IPS-15b (cell line): ENCODE measurements at regions not wholly inside any gene's neighbourhood (a gene's known extent, or its start where the extent isn't known, plus 50 kb on each side); places are given as distances from the start of the nearest gene placed in this dataset.

Experiments used
- H3K27me3 ChIP-seq: one replicate; pipeline ENCODE4 v1.6.1; 2013; ENCODE audit warnings: low read length; ENCODE audit not compliant: control insufficient read depth, insufficient read depth
- H3K36me3 ChIP-seq: one replicate; pipeline ENCODE4 v1.6.1; 2013; ENCODE audit warnings: low read length; ENCODE audit not compliant: control insufficient read depth, insufficient read depth
- H3K4me1 ChIP-seq: one replicate; pipeline ENCODE4 v1.6.1; 2013; ENCODE audit warnings: mild to moderate bottlenecking, low read length; ENCODE audit not compliant: control insufficient read depth, insufficient read depth
- H3K4me3 ChIP-seq: one replicate; pipeline ENCODE4 v1.5.1; 2013; ENCODE audit warnings: low read depth, low read length
- H3K9ac ChIP-seq: one replicate; pipeline ENCODE4 v1.6.1; 2013; ENCODE audit warnings: low read depth, mild to moderate bottlenecking, low read length
- H3K9me3 ChIP-seq: one replicate; pipeline ENCODE4 v1.6.1; 2013; ENCODE audit warnings: mild to moderate bottlenecking, low read length; ENCODE audit not compliant: control insufficient read depth, insufficient read depth

DNA sequence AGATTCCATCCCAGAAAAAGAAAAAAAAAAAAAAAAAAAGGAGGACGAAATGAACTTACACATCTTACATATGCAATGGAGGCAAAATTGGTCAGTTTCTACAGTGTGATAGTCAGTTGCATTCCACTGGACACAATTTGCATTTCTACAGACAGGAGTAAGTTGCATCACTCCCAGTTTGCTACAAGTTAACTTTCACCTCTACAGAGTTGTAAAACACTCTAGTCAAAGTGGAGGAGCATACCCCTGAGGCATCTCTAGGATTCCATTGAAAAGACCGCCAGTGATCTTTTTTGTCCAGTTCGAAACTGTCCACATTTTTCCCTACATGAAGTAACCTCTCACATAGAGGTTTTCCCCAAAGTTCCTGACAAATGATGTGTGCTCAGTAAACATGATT, 202.8 kb downstream of the VAPA start:
- H3K4me1 ChIP-seq: no peaks in the 10 kb centered on the region
- no peaks in the 10 kb centered on the region for H3K36me3 ChIP-seq
- no peaks in the 10 kb centered on the region for H3K27me3 ChIP-seq
- H3K9me3 ChIP-seq: no peaks in the 10 kb centered on the region
- H3K4me3 ChIP-seq: no peak overlapping the region
- no peak overlapping the region for H3K9ac ChIP-seq

DNA sequence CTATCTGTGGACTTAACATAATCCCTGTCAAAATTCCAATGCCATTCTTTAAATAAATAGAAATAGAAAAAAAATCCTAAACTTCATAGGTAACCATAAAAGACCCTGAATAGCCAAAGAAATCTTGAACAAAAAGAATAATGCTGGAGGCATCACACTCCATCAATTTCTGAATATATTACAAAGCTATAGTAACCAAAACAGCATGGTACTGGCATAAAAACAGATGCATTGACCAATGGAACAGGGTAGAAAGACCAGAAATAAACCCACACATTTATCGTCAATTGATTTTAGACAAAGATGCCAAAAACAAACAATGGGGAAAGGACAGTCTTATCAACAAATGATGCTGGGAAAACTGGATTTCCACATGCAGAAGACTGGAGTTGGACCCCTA, 205.7 kb downstream of the VAPA start:
- H3K4me1 ChIP-seq: no peaks in the 10 kb centered on the region
- H3K9ac ChIP-seq: no peak overlapping the region
- H3K4me3 ChIP-seq: no peak overlapping the region
- H3K27me3 ChIP-seq: no peaks in the 10 kb centered on the region
- H3K9me3 ChIP-seq: no peaks in the 10 kb centered on the region
- H3K36me3 ChIP-seq: no peaks in the 10 kb centered on the region

DNA sequence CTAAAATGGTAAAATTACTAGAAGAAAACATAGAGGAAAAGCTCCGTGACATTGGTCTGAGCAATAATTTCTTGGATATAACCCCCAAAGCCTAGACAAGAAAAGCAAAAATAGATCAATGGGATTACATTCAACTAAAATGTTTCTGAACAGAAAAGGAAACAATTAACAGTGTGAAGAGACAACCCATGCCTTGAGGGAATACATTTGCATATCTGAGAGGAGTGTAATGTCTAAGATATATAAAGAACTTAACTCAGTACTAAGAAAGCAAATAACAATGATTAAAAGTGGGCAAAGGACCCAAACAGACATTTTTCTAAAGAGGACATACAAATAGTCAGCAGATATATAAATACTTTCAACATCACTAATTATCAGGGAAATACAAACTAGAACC, 206.2 kb downstream of the VAPA start:
- Histone ChIP-seq H3K4me3 (no peak overlapping the region), H3K9me3 (no peaks in the 10 kb centered on the region), H3K4me1 (no peaks in the 10 kb centered on the region), H3K36me3 (no peaks in the 10 kb centered on the region), H3K9ac (no peak overlapping the region), H3K27me3 (no peaks in the 10 kb centered on the region)

DNA sequence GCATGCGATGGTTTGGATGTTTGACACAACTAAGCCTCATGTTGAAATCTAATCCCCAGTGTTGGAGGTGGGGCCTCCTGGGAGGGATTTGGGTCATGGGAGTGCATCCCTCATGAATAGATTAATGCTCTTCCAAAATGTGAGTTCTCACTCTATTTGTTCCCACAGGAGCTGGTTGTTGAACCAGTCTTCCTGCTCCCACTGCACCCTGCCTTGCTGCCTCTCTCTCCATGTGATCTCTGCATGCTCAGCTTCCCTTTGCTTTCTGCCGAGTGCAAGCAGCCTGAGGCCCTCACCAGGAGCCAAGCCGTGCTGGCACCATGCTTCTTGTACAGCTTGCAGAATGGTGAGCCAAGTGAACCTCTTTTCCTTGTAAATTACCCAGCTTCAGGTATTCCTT, 206.8 kb downstream of the VAPA start:
- Histone ChIP-seq H3K36me3 (no peaks in the 10 kb centered on the region), H3K4me1 (no peaks in the 10 kb centered on the region), H3K9me3 (no peaks in the 10 kb centered on the region), H3K27me3 (no peaks in the 10 kb centered on the region), H3K4me3 (no peak overlapping the region), H3K9ac (no peak overlapping the region)

DNA sequence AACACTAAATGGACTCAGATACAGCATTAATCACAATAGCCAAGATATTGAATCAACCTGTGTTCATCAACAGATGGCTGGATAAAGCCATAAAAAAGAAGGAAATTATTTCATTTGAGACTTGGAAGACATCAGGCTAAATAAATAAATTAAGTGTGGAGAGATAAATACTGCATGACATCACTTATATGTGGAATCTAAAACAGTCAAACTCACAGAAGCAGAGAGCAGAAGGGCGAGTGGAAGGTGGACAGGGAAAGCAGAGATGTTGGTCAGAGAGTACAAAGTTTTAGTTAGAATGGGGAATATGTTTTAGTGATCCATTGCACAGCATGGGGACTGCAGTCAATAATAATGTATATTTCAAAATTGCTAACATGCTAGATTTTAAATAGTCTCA, 207.2 kb downstream of the VAPA start:
- H3K27me3 ChIP-seq: no peaks in the 10 kb centered on the region
- H3K4me1 ChIP-seq: no peaks in the 10 kb centered on the region
- H3K4me3 ChIP-seq: no peak overlapping the region
- H3K9ac ChIP-seq: no peak overlapping the region
- H3K9me3 ChIP-seq: no peaks in the 10 kb centered on the region
- H3K36me3 ChIP-seq: no peaks in the 10 kb centered on the region

DNA sequence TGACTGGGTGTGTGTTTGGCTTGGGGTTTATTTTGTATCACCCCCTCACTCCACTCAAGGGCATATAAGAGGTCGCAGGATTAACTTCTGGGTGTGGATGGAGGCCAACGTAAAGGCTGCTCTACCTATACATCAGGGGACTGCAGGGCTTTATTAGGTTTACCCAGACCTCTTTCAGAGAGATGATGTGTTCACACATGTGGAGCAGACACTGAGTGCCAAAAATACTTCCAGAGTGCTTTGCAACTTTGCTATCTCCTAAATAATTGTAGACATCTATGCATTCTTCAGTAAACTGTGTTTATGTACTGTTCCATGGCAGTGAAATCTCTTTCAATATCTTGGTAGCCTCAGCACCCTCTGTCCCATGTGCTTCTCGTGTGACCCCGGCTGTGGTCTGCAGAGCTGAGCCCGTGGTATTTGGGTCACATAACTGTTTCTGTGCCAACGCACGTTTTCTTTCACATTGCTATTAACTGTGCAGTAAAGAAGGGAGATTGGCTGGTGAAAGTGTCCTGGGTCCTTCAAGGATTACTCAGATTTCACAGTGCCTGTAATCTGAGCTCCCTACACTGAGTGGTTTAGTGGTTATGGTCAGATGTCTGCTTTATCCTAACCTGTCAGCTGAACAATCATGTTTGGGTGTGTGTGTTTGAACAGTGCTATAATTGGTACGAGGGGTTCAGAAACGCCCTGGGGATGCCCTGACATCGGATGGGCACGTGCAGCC, 208.1 kb downstream of the VAPA start:
- no peaks in the 10 kb centered on the region for H3K27me3 ChIP-seq
- no peak overlapping the region for H3K9ac ChIP-seq
- H3K9me3 ChIP-seq: no peaks in the 10 kb centered on the region
- H3K4me3 ChIP-seq: no peak overlapping the region
- H3K4me1 ChIP-seq: no peaks in the 10 kb centered on the region
- H3K36me3 ChIP-seq: no peaks in the 10 kb centered on the region

DNA sequence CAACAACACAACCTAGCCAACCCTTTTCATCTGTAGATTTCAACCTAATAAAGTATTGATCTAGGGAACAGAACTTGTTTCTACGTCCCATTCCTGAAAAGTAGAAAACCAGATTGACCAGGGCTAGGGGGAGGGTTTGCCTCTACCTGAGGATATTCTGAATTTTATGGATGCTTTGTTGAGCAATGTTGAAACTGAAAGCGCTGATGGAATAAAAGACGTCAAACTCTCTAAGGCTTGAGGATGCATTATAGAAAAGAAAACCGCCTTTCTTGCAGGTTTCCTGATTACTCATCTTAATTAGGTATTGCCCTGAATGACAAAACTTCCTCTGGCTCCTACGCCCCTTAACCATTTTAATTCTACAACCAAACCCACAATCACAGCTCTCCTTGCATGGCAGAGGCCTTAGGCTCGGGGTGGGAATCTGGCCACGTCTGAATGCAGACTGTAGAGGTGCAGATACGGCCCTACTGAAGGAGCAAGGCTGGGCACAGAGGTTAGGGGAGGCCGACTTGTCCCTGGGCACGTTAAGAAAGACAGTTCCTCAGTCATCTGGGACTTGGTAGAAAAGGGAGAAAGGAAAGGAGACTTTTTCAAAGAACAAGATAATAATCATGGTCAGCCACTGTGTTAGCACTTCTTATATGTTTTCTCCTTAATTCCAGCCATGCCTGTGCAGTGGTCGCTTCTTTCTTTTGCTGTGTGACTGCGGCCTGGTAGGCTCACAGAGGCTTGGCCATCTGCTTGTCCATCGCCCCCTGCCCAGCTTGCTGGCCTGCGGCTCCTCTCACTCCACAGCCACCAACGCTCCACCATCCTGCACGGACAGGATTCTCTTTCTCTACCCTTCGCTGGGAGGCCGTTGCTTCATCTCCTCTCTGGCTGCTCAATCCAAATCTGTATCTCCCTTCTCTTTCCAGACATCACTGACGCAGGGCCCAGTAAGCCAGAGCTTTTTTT, 209.5 kb downstream of the VAPA start:
- Histone ChIP-seq H3K27me3 (no peaks in the 10 kb centered on the region), H3K9me3 (no peaks in the 10 kb centered on the region), H3K36me3 (no peaks in the 10 kb centered on the region), H3K4me3 (no peak overlapping the region), H3K4me1 (no peaks in the 10 kb centered on the region), H3K9ac (no peak overlapping the region)

DNA sequence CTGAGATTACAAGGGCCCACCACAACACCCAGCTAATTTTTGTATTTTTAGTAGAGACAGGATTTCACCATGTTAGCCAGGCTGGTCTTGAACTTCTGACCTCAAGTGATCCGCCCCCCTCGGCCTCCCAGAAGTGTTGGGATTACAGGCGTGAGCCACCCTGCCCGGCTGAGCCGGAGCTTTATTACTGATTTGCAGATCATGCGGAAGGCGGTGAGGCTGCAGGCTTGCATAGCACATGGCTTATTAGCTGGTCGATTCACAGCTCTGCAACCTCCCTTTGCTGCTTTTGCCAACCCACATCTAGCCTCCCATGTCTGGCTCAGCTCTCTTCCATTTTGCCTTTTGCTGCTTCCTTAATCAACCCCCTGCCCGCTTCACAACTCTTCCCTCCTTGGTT, 210.3 kb downstream of the VAPA start:
- no peak overlapping the region for H3K4me3 ChIP-seq
- H3K27me3 ChIP-seq: no peaks in the 10 kb centered on the region
- no peaks in the 10 kb centered on the region for H3K36me3 ChIP-seq
- H3K9ac ChIP-seq: no peak overlapping the region
- no peaks in the 10 kb centered on the region for H3K9me3 ChIP-seq
- H3K4me1 ChIP-seq: no peaks in the 10 kb centered on the region

DNA sequence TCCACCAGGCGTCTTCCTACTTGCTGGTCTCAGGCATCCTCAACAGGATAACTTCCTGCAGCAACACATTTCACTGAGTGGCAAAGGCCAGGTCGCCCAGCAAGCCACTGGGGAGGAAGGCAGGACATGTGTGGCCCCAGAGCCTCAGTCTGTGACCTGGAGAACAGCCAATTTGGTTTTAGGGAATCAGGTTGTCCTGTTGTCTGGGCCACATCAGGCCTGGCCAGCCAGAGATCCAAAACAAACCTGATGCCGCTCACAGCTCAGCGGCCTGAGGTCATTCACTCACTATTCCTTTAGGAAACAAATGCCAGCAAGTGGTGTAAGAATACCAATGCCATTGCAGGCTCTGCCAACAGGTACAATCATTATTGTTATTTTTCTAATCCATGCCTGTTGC, 210.7 kb downstream of the VAPA start:
- H3K4me3 ChIP-seq: no peak overlapping the region
- no peaks in the 10 kb centered on the region for H3K27me3 ChIP-seq
- no peaks in the 10 kb centered on the region for H3K4me1 ChIP-seq
- no peaks in the 10 kb centered on the region for H3K9me3 ChIP-seq
- no peaks in the 10 kb centered on the region for H3K36me3 ChIP-seq
- H3K9ac ChIP-seq: no peak overlapping the region

DNA sequence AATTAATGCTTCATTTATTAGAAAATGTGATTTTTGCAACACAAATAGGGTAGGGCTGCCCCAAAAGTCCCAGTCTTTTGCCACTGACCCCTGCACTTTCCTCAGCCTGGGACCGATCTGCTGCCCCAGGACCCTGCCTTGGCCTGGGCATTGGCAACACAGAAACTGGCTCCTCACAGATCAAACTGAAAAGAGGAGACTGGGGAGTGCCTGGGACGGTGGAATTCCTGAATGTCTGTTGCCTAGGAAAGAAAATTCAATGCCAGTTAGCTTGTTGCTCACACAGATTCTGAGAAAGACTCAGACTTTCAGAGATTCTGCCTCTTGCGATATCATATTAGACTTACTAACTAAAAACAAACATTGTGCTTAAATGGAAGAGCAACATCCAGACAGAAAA, 211.2 kb downstream of the VAPA start:
- no peaks in the 10 kb centered on the region for H3K4me1 ChIP-seq
- no peaks in the 10 kb centered on the region for H3K9me3 ChIP-seq
- H3K9ac ChIP-seq: no peak overlapping the region
- H3K36me3 ChIP-seq: no peaks in the 10 kb centered on the region
- H3K4me3 ChIP-seq: no peak overlapping the region
- H3K27me3 ChIP-seq: no peaks in the 10 kb centered on the region

DNA sequence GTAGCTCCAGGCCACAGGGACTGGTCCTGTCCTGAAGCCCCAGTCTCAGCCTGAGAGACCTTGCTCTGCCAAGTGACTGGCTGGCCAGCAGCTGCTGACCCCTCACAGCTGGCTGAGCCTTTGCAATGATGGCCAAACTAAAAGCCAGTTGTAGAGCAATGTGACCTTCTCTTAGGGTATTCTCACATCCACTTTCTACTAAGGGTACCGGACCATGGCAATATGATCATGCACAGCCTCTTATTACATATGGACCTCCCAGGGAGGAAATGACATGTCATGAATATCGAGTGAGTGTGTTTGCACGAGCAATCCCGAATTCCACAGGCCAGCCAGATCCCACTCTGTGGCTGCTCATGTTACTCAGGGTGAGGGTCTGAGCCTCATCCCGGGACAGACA, 213.9 kb downstream of the VAPA start:
- no peaks in the 10 kb centered on the region for H3K36me3 ChIP-seq

DNA sequence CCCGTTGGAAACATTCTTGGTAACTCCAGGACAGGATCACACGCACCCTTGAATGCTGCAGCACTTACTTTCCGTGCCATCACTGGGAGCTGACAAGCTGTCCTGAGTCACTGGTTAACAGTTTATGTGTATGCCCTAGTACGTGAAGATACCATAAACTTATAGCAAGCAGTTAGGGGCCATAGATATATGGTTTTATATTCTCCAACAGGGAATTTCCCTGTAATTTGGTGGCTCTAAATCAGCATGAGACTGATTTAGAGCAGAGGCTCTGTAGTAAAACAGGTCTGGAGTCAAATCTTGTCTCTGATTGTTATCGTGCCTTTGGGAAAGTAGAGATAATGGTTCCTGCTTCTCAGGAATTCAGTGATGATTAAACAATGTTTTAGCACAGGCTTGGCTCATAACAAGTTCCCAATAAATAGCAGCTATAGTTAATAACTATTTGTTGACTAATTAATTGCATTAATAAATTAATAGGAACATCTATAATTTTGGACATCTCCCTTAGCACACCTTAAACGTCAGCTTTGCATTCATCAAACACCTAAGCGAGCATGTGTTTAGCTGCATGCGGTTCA, 215.2 kb downstream of the VAPA start:
- Histone ChIP-seq H3K4me3 (no peak overlapping the region), H3K9ac (no peak overlapping the region), H3K9me3 (no peaks in the 10 kb centered on the region), H3K27me3 (peaks cover 23% of the 10 kb centered on the region), H3K4me1 (no peaks in the 10 kb centered on the region), H3K36me3 (no peaks in the 10 kb centered on the region)

More for the DNA sequence above, 213.9 kb downstream of the VAPA start:
- H3K4me1 ChIP-seq: no peaks in the 10 kb centered on the region
- H3K4me3 ChIP-seq: no peak overlapping the region
- H3K9ac ChIP-seq: no peak overlapping the region
- H3K27me3 ChIP-seq: peaks cover 12% of the 10 kb centered on the region
- no peaks in the 10 kb centered on the region for H3K9me3 ChIP-seq
